Daoy (cell line): ENCODE measurements at regions not wholly inside any gene's neighbourhood (a gene's known extent, or its start where the extent isn't known, plus 50 kb on each side); places are given as distances from the start of the nearest gene placed in this dataset.

Experiments
- DNase-seq: peaks from one replicate; pipeline ENCODE4 v3.0.0-alpha.2; 2015; ENCODE audit warnings: low read depth

- peak; percentile 66 for DNase-seq
Observed at GRCh38 chr5:66306105-66306843, 162.2 kb downstream of the SREK1 start.

GRCh38 chr5:66306844-66307315 is 162.8 kb downstream of the SREK1 start:
- no peak for DNase-seq

- peak; percentile 62 for DNase-seq
Observed at GRCh38 chr5:66307647-66308241, 163.6 kb downstream of the SREK1 start.

GRCh38 chr5:66312266-66312665 is 168.2 kb downstream of the SREK1 start:
- DNase-seq = no peak

- no peak for DNase-seq
Observed at GRCh38 chr5:66315784-66316183, 171.7 kb downstream of the SREK1 start.

- no peak for DNase-seq
Observed at GRCh38 chr5:66322786-66323528, 178.9 kb downstream of the SREK1 start.

- no peak for DNase-seq
Observed at GRCh38 chr5:66323529-66323895, 179.4 kb downstream of the SREK1 start.

GRCh38 chr5:66324357-66324756 is 180.3 kb downstream of the SREK1 start:
- no peak for DNase-seq

GRCh38 chr5:66326276-66326675 is 182.2 kb downstream of the SREK1 start:
- DNase-seq = no peak

GRCh38 chr5:66327008-66327407 is 182.9 kb downstream of the SREK1 start:
- DNase-seq = no peak

GRCh38 chr5:66329078-66329477 is 185.0 kb downstream of the SREK1 start:
- no peak for DNase-seq

GRCh38 chr5:66333192-66333591 is 189.1 kb downstream of the SREK1 start:
- no peak for DNase-seq

- no peak for DNase-seq
Observed at GRCh38 chr5:66337626-66338226, 193.6 kb downstream of the SREK1 start.

- no peak for DNase-seq
Observed at GRCh38 chr5:66338828-66339227, 194.7 kb downstream of the SREK1 start.

- no peak for DNase-seq
Observed at GRCh38 chr5:66339896-66340295, 195.8 kb downstream of the SREK1 start.

- no peak for DNase-seq
Observed at GRCh38 chr5:66340786-66341185, 196.7 kb downstream of the SREK1 start.

- no peak for DNase-seq
Observed at GRCh38 chr5:66342341-66342880, 198.3 kb downstream of the SREK1 start.

GRCh38 chr5:66343370-66344071 is 199.4 kb downstream of the SREK1 start:
- no peak for DNase-seq

GRCh38 chr5:66344544-66344943 is 200.4 kb downstream of the SREK1 start:
- no peak for DNase-seq

GRCh38 chr5:66345281-66345680 is 201.2 kb downstream of the SREK1 start:
- no peak for DNase-seq

GRCh38 chr5:66346869-66347268 is 202.8 kb downstream of the SREK1 start:
- no peak for DNase-seq
